ENCODE measurements at regions not wholly inside any gene's neighbourhood (a gene's known extent, or its start where the extent isn't known, plus 50 kb on each side); places are given as distances from the start of the nearest gene placed in this dataset.

DNA sequence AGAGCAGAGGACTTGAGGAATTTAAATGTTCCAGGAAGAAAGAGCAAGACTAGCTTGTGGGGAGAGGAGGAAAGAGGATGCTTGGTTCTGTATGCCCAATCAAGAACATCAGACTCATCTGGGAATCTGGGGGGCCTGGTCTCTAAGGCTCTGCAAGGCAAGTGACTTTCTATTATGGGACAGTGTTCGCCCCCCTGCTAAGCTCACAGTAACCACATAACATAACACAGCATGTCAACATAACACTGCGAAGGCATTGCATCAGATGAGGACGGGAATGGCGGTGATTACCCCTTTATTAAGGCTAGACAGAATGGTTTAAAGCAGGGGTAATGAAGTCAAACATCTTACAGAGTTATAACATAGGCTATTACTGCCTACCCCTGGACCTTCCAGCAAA is 176.6 kb upstream of the IRX6 start:
- Histone ChIP-seq H3K4me3 (ENCODE audit: low read length) (no peak overlapping the region), H3K27me3 (ENCODE audit: control insufficient read depth, insufficient read depth) (no peaks in the 10 kb centered on the region), H3K27ac (ENCODE audit: low read length) (no peak overlapping the region), H3K9me3 (ENCODE audit: control insufficient read depth, low read length) (no peaks in the 10 kb centered on the region), H3K4me1 (ENCODE audit: control insufficient read depth, insufficient read depth, low read length) (no peaks in the 10 kb centered on the region)
- DNase-seq (no peak), ATAC-seq (no peak)
- intact Hi-C loops (cut with DNase I): no loop called here
- 86% methylated on average over 4 of the region's 4 CpGs for WGBS

DNA sequence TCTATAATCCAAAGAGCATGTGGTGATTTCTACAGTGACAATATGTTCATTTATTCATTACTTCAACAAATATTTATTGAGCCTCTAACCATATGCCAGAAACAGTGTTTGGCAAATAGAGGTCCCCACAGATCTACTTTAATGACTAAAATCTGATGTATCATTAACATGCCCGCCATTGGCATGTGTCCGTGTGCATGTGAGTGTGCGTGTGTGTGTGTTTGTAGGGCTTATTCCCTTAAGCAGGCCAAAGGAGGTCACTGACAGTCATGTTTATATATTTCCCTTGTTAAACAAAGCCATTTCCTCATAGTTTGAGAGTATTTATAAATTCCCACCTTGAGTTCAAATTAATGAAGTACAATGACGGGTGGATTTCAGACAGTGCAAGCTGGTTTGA is 174.4 kb upstream of the IRX6 start:
- ATAC-seq (no peak), DNase-seq (no peak)
- Histone ChIP-seq H3K4me1 (ENCODE audit: control insufficient read depth, insufficient read depth, low read length) (no peaks in the 10 kb centered on the region), H3K9me3 (ENCODE audit: control insufficient read depth, low read length) (no peaks in the 10 kb centered on the region), H3K4me3 (ENCODE audit: low read length) (no peak overlapping the region), H3K27me3 (ENCODE audit: control insufficient read depth, insufficient read depth) (no peaks in the 10 kb centered on the region), H3K27ac (ENCODE audit: low read length) (no peak overlapping the region)
- intact Hi-C loops (cut with DNase I): no loop called here
- 74% methylated on average over 4 of the region's 4 CpGs for WGBS

DNA sequence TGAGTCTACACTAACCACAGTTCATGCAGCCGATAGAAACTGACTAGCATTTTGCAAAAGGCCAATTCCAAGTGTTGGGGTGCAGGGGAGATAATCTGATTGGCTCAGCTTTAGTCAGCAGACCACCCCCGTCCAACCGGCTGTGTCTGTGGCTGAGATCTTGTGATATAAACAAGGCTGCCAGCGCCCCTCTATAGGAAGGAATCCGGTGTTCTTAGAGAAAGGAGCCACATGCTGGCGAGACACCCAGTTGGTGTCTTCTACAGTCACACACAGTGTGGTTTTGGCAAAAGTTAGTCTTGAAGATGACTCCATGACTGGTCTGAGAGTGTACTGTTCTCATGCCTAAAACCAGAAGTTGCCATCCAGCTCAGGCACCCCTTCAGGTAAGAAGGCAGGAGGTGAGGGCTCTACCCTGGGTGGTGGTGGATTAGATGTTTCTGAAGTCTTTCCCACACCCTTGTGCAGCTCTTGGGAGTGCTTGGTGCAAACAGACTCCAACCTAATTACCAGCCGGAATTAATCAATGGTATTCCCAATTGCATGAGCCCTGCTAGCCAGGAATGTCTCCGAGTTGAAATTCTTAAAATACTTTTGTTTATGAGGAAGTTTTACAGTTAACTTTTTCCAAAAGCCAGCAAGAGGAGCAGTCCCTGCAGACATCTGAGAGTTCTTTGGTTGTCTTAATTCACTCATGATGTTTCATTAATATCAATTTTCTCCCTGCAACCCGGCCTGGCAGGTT is 172.3 kb upstream of the IRX6 start:
- no peak overlapping the region for H3K4me3 ChIP-seq (ENCODE audit: low read length)
- H3K27me3 ChIP-seq (ENCODE audit: control insufficient read depth, insufficient read depth): no peaks in the 10 kb centered on the region
- ATAC-seq: no peak
- WGBS: 62% methylated on average over 9 of the region's 9 CpGs
- no peak for DNase-seq
- no peak overlapping the region for H3K27ac ChIP-seq (ENCODE audit: low read length)
- H3K9me3 ChIP-seq (ENCODE audit: control insufficient read depth, low read length): no peaks in the 10 kb centered on the region
- intact Hi-C loops (cut with DNase I): no loop called here
- no peaks in the 10 kb centered on the region for H3K4me1 ChIP-seq (ENCODE audit: control insufficient read depth, insufficient read depth, low read length)

- Histone ChIP-seq H3K27me3 (ENCODE audit: control insufficient read depth, insufficient read depth) (no peaks in the 10 kb centered on the region), H3K27ac (ENCODE audit: low read length) (no peak overlapping the region), H3K4me3 (ENCODE audit: low read length) (no peak overlapping the region), H3K4me1 (ENCODE audit: control insufficient read depth, insufficient read depth, low read length) (no peaks in the 10 kb centered on the region), H3K9me3 (ENCODE audit: control insufficient read depth, low read length) (no peaks in the 10 kb centered on the region)
- no peak for DNase-seq
- intact Hi-C loops (cut with DNase I): no loop called here
- 77% methylated on average over 3 of the region's 3 CpGs for WGBS
- no peak for ATAC-seq
Measured at GRCh38 chr16:55152875-55153390, 171.1 kb upstream of the IRX6 start.

DNA sequence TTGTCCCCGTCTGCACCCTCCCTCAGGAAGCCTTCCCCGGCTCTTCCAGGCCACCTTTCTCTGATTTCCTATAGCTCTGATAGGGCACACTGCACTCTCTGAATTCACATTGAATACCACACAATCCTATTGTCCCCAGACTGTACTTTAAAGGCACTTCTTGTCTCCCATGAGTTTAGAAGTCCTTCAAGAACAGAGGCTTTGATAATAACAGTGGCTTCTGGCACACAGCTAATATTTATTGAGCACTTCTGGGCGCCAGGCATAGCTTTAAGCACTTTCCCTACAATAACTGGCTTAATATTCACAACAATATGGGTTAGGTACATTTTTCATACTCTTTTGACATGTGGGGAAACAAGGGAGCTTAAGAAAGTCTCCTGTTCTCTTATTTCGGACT is 169.7 kb upstream of the IRX6 start:
- Histone ChIP-seq H3K27me3 (ENCODE audit: control insufficient read depth, insufficient read depth) (no peaks in the 10 kb centered on the region), H3K4me3 (ENCODE audit: low read length) (no peak overlapping the region), H3K27ac (ENCODE audit: low read length) (no peak overlapping the region), H3K9me3 (ENCODE audit: control insufficient read depth, low read length) (no peaks in the 10 kb centered on the region), H3K4me1 (ENCODE audit: control insufficient read depth, insufficient read depth, low read length) (no peaks in the 10 kb centered on the region)
- no peak for DNase-seq
- intact Hi-C loops (cut with DNase I): no loop called here
- WGBS: 64% methylated on average over 4 of the region's 4 CpGs
- ATAC-seq: no peak

DNA sequence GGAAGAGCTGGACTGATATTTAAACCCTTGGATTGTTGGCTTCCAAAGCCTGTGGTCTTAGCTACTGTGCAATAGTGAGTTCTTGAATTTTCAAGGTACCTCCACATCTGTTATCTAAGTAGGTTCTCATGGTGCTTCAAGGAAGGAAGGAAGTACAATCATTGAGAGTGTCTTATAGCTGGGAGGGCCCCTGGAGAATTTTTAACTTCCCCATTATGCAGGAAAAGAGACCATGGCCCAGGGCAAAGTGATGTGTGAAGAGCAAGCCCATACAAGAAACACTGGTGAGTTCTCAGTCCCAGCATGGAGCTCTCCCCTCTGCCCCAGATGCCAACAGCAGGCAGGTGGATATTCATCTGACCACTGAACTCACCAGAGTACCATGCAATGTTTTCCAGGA is 169.0 kb upstream of the IRX6 start:
- DNase-seq: no peak
- intact Hi-C loops (cut with DNase I): no loop called here
- no peaks in the 10 kb centered on the region for H3K9me3 ChIP-seq (ENCODE audit: control insufficient read depth, low read length)
- H3K4me1 ChIP-seq (ENCODE audit: control insufficient read depth, insufficient read depth, low read length): no peaks in the 10 kb centered on the region
- no peak overlapping the region for H3K27ac ChIP-seq (ENCODE audit: low read length)
- H3K4me3 ChIP-seq (ENCODE audit: low read length): no peak overlapping the region
- H3K27me3 ChIP-seq (ENCODE audit: control insufficient read depth, insufficient read depth): no peaks in the 10 kb centered on the region
- ATAC-seq: no peak

- Histone ChIP-seq H3K4me3 (ENCODE audit: low read length) (no peak overlapping the region), H3K9me3 (ENCODE audit: control insufficient read depth, low read length) (no peaks in the 10 kb centered on the region), H3K4me1 (ENCODE audit: control insufficient read depth, insufficient read depth, low read length) (no peaks in the 10 kb centered on the region), H3K27me3 (ENCODE audit: control insufficient read depth, insufficient read depth) (no peaks in the 10 kb centered on the region), H3K27ac (ENCODE audit: low read length) (no peak overlapping the region)
- ATAC-seq (no peak), DNase-seq (no peak)
- intact Hi-C loops (cut with DNase I): no loop called here
- WGBS: 88% methylated on average over 9 of the region's 9 CpGs
Measured at GRCh38 chr16:55155815-55156214, 168.2 kb upstream of the IRX6 start.

DNA sequence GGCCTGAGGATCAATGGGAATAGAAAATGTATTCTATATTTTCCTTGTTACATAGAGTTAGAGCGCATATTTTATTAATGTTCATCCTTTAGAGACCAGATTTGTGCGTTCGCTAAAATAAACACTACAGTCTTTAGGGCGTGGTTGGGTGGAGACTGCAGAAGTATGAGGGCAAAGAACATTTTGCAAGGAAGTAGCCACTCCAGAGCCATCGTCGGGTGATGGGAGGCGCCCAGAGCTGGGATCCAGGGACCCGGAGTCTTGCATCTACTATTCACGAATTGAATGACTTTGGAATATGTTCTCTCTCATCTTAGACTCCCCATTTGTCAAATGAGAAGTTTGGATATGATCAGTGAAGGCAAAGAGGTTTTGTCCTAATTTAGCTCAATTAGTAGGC is 154.2 kb upstream of the IRX6 start:
- no peak overlapping the region for H3K27ac ChIP-seq (ENCODE audit: low read length)
- DNase-seq (no peak), ATAC-seq (no peak)
- no peaks in the 10 kb centered on the region for H3K4me1 ChIP-seq (ENCODE audit: control insufficient read depth, insufficient read depth, low read length)
- H3K4me3 ChIP-seq (ENCODE audit: low read length): no peak overlapping the region
- 93% methylated on average over 9 of the region's 9 CpGs for WGBS
- intact Hi-C loops (cut with DNase I): no loop called here
- H3K27me3 ChIP-seq (ENCODE audit: control insufficient read depth, insufficient read depth): no peaks in the 10 kb centered on the region
- no peaks in the 10 kb centered on the region for H3K9me3 ChIP-seq (ENCODE audit: control insufficient read depth, low read length)

GRCh38 chr16:55171241-55171640 is 152.8 kb upstream of the IRX6 start:
- Histone ChIP-seq H3K9me3 (ENCODE audit: control insufficient read depth, low read length) (no peaks in the 10 kb centered on the region), H3K4me3 (ENCODE audit: low read length) (no peak overlapping the region), H3K27ac (ENCODE audit: low read length) (no peak overlapping the region), H3K4me1 (ENCODE audit: control insufficient read depth, insufficient read depth, low read length) (no peaks in the 10 kb centered on the region), H3K27me3 (ENCODE audit: control insufficient read depth, insufficient read depth) (no peaks in the 10 kb centered on the region)
- ATAC-seq (no peak), DNase-seq (no peak)
- WGBS: 65% methylated on average over 2 of the region's 2 CpGs
- intact Hi-C loops (cut with DNase I): no loop called here

GRCh38 chr16:55175389-55175788 is 148.6 kb upstream of the IRX6 start:
- H3K4me1 ChIP-seq (ENCODE audit: control insufficient read depth, insufficient read depth, low read length): no peaks in the 10 kb centered on the region
- no peak overlapping the region for H3K4me3 ChIP-seq (ENCODE audit: low read length)
- 80% methylated on average over 6 of the region's 6 CpGs for WGBS
- H3K27me3 ChIP-seq (ENCODE audit: control insufficient read depth, insufficient read depth): no peaks in the 10 kb centered on the region
- ATAC-seq: no peak
- no peak overlapping the region for H3K27ac ChIP-seq (ENCODE audit: low read length)
- H3K9me3 ChIP-seq (ENCODE audit: control insufficient read depth, low read length): no peaks in the 10 kb centered on the region
- intact Hi-C loops (cut with DNase I): no loop called here
- no peak for DNase-seq

GRCh38 chr16:55176901-55177300 is 147.1 kb upstream of the IRX6 start:
- Histone ChIP-seq H3K27me3 (ENCODE audit: control insufficient read depth, insufficient read depth) (no peaks in the 10 kb centered on the region), H3K9me3 (ENCODE audit: control insufficient read depth, low read length) (no peaks in the 10 kb centered on the region), H3K4me1 (ENCODE audit: control insufficient read depth, insufficient read depth, low read length) (no peaks in the 10 kb centered on the region), H3K27ac (ENCODE audit: low read length) (no peak overlapping the region), H3K4me3 (ENCODE audit: low read length) (no peak overlapping the region)
- DNase-seq: no peak
- intact Hi-C loops (cut with DNase I): no loop called here
- 83% methylated on average over 3 of the region's 3 CpGs for WGBS
- no peak for ATAC-seq

GRCh38 chr16:55179411-55179810 is 144.6 kb upstream of the IRX6 start:
- 44% methylated on average over 1 of the region's 1 CpG for WGBS
- intact Hi-C loops (cut with DNase I): no loop called here
- DNase-seq (no peak), ATAC-seq (no peak)
- Histone ChIP-seq H3K4me1 (ENCODE audit: control insufficient read depth, insufficient read depth, low read length) (no peaks in the 10 kb centered on the region), H3K27me3 (ENCODE audit: control insufficient read depth, insufficient read depth) (no peaks in the 10 kb centered on the region), H3K27ac (ENCODE audit: low read length) (no peak overlapping the region), H3K4me3 (ENCODE audit: low read length) (no peak overlapping the region), H3K9me3 (ENCODE audit: control insufficient read depth, low read length) (no peaks in the 10 kb centered on the region)
